ENCODE measurements at regions not wholly inside any gene's neighbourhood (a gene's known extent, or its start where the extent isn't known, plus 50 kb on each side); places are given as distances from the start of the nearest gene placed in this dataset.
"Not testable (repeated sequence)": the region's sequence is repeated elsewhere in the genome, so short reads cannot be mapped to it uniquely, and the experiment has no call there.

DNA sequence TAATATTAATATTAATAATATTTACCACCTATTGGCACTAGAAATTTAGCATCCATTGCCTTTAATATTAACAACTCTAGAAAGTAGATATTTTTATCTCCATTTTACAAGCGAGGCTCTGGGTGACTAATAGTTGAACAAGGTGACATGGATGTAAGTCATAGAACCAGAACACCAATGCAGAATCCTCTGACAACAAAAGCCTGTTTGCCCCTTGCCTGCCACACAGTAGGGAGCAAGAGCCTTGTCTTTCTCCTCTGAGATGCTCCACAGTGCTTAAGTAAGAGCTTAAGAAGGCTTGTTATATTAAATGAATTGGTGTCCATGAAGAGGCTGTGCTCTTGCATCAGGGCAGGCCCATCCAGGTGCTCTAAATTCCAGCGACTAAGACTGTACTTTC lies 51.2 kb upstream of the LBX1 start:
- DNase-seq = no peak

GRCh38 chr10:101280921-101281320 lies 51.7 kb upstream of the LBX1 start:
- not testable (repeated sequence) for DNase-seq

GRCh38 chr10:101282947-101283346 lies 53.7 kb upstream of the LBX1 start:
- no peak for DNase-seq

- DNase-seq = no peak
Observed at GRCh38 chr10:101283762-101284100, 54.5 kb upstream of the LBX1 start.

DNA sequence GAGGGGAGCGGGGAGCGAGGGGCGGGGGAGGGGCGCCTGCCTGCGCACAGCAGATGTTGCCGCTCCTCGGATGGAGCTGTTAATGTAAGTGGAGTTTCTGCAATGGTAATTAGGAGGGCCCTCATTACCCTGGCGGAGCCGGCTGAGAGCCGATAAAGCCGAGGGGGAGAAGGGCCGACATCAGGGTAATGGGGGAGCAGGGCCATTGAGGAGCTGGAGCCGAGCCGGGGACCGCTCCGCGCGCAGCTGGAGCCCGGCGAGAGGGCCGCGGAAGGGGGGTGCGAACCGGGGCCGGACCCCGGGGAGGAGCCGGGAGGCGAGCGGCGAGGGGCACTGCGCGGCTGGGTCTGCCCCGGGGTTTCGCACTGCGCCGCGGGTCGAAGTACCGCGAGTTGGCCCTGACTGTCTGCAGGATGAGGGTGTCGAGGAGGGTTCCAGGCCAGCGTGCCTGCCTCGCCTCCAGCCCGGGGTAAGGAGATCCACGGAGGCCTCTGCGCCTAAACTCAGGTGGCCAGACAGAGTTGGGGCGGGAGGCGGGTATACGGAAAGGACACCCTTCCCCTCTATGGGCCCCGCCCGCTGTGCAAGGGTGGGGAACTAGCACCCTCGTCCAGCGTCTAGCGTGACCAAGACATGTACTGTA lies 55.0 kb upstream of the LBX1 start:
- DNase-seq = no peak

GRCh38 chr10:101284744-101285463 lies 55.6 kb upstream of the LBX1 start:
- DNase-seq = no peak

GRCh38 chr10:101285519-101286070 lies 56.3 kb upstream of the LBX1 start:
- no peak for DNase-seq

DNA sequence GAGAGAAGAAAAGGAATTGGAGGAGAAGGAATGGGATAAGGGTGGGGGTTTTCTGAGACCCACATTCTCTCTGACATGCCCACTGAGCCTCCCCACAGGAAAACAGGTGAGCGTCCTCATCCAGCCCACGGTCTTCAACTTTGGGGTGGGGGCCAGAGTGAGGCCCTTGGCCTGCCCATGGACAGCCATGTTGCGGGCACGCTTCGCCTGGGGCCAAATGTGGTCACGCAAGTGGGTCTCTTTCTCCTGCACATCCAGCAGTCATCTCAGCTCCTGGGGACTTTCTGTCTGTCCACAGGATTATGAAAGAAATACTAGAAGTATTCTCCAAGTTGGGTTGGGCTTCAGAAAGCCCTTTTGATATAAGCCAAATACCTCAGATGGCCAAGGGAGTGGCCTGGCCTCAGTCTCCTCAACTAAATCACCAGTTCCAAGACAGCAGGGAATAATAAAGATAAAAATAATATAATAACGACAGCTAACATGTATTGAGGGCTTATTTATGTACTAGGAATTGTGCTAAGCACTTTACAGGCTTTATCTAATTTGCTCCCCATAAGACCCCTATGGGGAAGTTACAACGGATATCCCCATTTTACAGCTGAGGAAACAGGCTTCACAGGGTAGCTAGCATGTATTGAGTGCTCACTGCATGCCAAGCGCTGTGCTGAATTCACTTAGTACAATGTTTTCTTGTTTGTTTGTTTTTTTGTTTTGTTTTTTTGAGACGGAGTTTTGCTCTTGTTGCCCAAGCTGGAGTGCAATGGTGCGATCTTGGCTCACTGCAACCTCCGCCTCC lies 57.2 kb upstream of the LBX1 start:
- no peak for DNase-seq

DNA sequence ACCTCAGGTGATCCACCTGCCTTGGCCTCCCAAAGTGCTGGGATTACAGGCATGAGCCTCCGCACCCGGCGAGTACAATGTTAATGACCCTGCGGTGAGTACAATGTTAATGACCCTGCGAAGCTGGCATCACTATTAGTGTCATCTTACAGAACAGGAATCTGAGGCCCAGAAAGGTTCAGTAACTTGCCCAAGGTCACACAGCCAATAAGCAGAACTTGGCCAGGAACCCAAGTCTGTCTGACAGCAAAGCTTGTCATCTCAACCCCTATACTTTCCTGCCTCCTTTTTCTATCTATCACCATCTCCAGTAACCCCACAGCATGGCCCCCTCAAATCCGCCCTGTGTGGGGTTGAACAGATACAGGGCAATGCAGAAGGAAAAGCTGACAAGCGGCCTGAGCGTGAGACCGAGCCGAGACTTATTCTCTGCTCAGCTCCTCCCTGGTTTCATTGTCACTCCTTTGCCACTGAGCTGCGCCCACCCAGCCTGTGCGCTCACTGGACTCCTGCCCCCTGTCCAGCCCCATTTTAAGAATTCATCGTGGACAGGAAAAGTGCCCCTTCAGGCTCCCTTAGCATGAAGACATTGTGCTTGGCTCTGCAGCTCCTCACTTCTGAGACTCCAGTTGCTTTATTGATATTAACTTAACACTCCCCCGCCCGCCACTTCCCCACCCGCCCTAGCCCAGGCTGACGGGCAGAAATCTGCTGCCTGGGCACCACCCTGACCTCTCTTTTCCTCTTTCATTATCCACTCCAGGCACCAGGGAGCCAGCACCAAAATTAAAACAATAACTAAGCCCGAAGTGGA lies 58.1 kb upstream of the LBX1 start:
- no peak for DNase-seq

DNA sequence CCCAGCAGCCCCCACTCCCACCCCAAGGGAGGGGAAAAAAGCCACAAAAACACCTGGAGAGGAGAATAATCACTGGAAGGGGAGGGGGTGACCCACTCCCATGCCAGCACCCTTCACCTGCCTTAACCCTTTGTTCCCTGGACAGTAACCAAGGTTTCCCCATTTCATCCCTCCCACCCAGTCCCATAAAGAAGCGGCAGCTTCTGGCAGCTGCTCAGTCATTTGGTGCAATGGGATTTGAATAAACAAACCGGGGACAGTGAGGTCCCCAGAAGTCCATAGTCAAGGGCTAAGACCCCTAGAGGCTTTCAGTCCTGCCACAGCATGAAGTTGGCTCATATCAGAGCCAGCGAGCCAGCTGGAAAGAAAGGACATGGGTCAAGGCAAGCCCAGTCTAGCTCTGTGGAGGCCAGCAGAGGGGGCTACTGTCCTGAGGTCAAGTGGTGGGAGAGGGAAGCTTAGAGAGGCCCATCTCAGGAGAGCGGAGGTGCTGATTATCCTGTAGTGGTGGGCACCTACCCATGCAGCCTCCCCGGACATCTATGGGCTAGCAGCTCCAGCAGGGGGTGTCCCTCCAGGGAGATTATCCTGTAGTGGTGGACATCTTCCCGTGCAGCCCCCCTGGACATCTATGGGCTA lies 58.9 kb upstream of the LBX1 start:
- DNase-seq = no peak

DNA sequence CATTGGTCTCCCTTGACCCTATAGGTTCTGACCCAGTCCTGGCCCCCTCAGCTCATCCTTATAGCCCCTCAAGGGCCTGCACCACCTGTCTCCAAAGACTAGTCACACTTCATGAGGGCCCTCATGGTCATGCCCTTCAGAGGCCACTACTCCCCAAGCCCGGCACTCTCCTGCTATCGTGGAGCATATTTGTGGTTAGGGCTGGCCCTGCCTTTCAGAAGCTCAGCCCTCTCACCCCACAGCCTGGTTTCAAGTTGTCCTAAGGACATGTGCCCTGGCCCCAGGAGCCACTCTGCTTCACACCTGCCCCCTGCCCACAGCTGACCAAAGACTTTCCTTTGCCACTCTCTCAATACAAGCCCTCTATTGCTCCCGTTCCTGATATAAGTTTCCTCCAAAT lies 60.3 kb upstream of the LBX1 start:
- DNase-seq = no peak

GRCh38 chr10:101290431-101290830 lies 61.2 kb upstream of the LBX1 start:
- no peak for DNase-seq

DNA sequence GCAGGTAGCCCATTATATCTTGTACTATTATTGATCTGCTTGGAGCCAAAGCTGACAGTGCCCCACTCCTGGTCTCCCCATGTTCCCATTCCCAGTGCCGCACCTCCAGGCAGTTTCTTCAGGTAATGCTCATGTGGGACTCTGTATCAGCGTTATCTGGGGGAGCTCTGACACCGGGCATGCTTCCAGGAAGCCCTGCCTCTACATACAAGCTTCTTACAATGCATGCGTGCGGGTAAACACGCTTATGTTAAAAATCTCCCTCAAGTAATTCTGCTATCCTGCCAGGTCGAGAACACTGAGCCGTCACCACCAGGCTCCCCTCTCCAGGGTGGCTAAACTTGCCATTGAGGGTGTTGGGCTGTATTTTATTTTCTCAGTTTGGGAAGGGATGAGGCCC lies 61.6 kb upstream of the LBX1 start:
- no peak for DNase-seq

DNA sequence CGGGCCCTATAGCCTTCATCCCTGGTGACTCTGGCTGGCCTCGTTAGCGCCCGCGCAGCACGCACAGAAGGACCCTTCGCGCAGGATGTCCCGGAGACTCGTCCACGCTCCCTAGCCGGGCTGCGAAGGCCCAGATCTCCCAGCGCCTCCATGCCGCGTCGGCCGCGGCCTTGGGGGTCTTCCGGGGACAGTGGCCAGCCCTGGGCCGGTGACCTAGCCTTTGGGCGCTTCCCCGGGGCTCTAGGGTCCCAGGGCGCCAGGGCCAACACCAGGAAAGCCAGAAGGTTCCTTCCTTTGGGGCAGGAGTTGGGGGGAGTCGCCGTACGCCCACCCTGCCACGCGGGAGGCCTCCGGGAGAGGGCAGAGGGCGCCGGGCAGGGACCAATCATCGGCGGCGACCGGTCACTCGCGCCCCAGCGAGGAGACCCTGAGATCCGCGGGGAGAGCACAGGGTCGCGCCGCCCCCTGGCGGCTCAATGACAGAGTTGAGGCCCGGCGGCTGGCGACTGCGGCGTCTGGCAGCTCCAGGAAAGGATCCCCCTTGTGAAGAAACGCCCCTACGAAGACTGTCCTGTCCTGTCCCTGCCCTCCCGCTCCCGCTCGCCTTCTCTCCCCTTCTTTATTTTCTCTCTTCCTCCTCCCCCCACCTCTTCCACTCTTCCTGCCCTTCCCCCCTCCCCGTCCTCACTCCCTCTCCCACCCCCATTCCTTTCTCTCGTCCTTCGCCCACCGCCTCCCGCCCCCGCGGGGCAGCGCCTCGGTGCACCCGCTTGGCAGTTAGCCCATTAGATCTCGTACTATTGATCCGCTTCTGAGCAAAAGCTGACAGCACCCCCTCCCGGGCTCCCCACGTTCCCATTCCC lies 62.3 kb upstream of the LBX1 start:
- DNase-seq = peak; percentile 55

DNA sequence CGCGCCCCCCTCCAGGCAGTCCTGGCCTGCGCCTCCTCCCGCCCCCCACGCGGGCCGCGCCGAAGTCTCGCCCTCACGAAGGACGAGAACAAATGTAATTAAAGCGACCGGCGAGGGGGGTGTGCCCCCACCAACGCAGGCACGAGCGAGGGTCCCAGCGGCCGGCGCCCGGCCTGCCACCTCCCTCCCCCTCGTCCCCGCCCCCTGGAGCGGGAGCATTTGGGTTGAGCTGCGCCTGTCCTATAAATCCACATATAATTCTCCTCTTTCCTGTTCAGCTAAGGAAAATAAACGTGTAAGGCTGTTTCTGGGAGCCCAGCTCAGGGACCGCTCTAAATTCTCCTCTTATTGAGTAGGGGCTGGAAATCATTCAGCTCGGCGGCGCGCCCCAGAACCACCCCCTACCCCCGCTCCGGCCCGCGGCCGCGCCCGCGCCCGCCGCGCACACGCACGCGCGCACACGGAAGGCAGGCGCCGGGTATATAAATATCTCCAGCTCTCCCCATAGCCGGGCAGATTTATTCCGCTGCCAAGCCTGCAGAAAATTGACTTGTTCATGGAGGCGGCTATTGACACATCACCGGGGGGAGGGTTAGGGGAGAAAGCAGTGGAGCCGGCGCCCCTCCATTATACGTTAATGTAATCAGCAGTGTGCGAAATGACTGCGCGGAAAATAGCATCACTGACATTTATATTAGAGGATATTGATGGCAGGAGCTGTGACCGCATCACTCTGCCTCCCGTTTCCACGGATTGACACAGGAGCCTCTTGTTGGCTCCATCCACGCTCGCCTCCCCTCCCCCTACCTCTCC lies 61.6 kb upstream of the BTRC start:
- DNase-seq = no peak

- no peak for DNase-seq
Observed at GRCh38 chr10:101293007-101293723, 60.8 kb upstream of the BTRC start.

- DNase-seq = no peak
Observed at GRCh38 chr10:101294109-101294508, 59.9 kb upstream of the BTRC start.

GRCh38 chr10:101295261-101295660 lies 58.7 kb upstream of the BTRC start:
- no peak for DNase-seq

- peak; percentile 78 for DNase-seq
Observed at GRCh38 chr10:101297901-101298486, 56.0 kb upstream of the BTRC start.

All from activated naive CD4-positive, alpha-beta T cell treated with Interleukin-2 at 50 U/mL for 16 hours (primary cell).